ENCODE measurements at regions not wholly inside any gene's neighbourhood (a gene's known extent, or its start where the extent isn't known, plus 50 kb on each side); places are given as distances from the start of the nearest gene placed in this dataset.

DNA sequence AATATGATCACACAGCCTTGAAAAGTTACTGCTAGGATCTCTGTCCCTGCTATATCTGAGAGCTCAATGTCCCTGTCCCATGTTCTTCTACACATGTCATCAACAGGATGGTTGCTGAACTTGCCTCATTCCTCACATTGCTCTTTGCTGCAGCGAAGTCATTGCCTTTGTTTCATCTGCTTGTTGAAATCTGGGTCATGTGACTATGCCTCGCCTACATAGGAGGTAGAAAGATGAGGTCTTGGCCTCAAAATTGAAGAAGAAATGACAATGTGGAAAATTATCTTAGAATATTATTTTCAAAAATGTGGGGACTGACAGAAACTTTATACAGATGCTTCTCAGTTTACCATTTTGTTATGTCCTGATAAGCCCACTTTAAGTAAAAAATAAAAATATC, 494.2 kb downstream of the SOX5 start:
- Histone ChIP-seq H3K4me3 (ENCODE audit: low read length) (no peak overlapping the region), H3K4me2 (ENCODE audit: low read length) (no peak overlapping the region), H3K36me3 (ENCODE audit: insufficient read depth, low read length) (no peaks in the 10 kb centered on the region), H3F3A (ENCODE audit: insufficient read depth, low read length, poor library complexity, severe bottlenecking) (no peaks in the 10 kb centered on the region), H3K27ac (ENCODE audit: low read length) (no peak overlapping the region), H3K9ac (ENCODE audit: low read length) (no peak overlapping the region), H3K79me2 (replicated peaks; ENCODE audit: insufficient read depth, low read length) (no peaks in the 10 kb centered on the region), H3K9me3 (ENCODE audit: low read length) (no peaks in the 10 kb centered on the region), H4K20me1 (ENCODE audit: insufficient read depth) (no peaks in the 10 kb centered on the region), H2AFZ (ENCODE audit: low read depth, low read length) (no peak overlapping the region), H3K9me2 (ENCODE audit: insufficient read depth, low read length) (no peaks in the 10 kb centered on the region), H3K27me3 (ENCODE audit: insufficient read depth, low read depth, low read length) (no peaks in the 10 kb centered on the region)
- TF ChIP-seq, protein P1, sequence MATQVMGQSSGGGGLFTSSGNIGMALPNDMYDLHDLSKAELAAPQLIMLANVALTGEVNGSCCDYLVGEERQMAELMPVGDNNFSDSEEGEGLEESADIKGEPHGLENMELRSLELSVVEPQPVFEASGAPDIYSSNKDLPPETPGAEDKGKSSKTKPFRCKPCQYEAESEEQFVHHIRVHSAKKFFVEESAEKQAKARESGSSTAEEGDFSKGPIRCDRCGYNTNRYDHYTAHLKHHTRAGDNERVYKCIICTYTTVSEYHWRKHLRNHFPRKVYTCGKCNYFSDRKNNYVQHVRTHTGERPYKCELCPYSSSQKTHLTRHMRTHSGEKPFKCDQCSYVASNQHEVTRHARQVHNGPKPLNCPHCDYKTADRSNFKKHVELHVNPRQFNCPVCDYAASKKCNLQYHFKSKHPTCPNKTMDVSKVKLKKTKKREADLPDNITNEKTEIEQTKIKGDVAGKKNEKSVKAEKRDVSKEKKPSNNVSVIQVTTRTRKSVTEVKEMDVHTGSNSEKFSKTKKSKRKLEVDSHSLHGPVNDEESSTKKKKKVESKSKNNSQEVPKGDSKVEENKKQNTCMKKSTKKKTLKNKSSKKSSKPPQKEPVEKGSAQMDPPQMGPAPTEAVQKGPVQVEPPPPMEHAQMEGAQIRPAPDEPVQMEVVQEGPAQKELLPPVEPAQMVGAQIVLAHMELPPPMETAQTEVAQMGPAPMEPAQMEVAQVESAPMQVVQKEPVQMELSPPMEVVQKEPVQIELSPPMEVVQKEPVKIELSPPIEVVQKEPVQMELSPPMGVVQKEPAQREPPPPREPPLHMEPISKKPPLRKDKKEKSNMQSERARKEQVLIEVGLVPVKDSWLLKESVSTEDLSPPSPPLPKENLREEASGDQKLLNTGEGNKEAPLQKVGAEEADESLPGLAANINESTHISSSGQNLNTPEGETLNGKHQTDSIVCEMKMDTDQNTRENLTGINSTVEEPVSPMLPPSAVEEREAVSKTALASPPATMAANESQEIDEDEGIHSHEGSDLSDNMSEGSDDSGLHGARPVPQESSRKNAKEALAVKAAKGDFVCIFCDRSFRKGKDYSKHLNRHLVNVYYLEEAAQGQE (IDR thresholded peaks at IDR 0.05; ENCODE audit: borderline replicate concordance), result no peak

GRCh38 chr12:23458640-23459039, 490.8 kb downstream of the SOX5 start:
- TF ChIP-seq, protein P1 (IDR thresholded peaks at IDR 0.05; ENCODE audit: borderline replicate concordance), result no peak
- TF ChIP-seq TAF1 (IDR thresholded peaks at IDR 0.05; ENCODE audit: low read depth) (no peak), EZH2 (IDR thresholded peaks at IDR 0.05; ENCODE audit: borderline replicate concordance, insufficient read depth, low read length, poor library complexity, severe bottlenecking) (no peak), MXI1 (conservative IDR thresholded peaks at IDR 0.05; ENCODE audit: poor library complexity, severe bottlenecking) (no peak), SMC3 (conservative IDR thresholded peaks at IDR 0.05; ENCODE audit: poor library complexity) (no peak), RAD21 (conservative IDR thresholded peaks at IDR 0.05) (no peak), POLR2AphosphoS5 (IDR thresholded peaks at IDR 0.05) (no peak)
- no peaks in the 10 kb centered on the region for H3K79me2 ChIP-seq (replicated peaks; ENCODE audit: insufficient read depth, low read length)

DNA sequence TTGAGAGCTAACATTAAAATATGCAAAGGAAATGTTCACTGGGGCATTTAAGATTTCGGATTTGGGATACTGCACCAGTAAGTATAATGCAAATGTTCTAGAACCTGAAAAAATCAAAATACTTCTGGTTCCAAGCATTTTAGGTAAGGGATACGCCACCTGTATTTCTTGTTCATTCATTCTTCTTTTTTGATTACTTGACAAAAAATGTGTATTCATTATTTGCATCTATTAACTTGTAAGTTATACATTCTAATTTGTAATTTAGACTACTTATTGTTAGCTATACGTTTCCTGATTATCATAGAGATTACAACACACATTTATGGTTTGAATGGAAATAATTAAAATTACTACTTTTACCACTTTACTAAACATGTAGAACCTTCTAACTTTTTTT, 486.9 kb downstream of the SOX5 start:
- no peak overlapping the region for H2AFZ ChIP-seq (ENCODE audit: low read depth, low read length)
- H3K27me3 ChIP-seq (ENCODE audit: insufficient read depth, low read depth, low read length), result no peaks in the 10 kb centered on the region
- H3K9me2 ChIP-seq (ENCODE audit: insufficient read depth, low read length), result no peaks in the 10 kb centered on the region
- H3K79me2 ChIP-seq (replicated peaks; ENCODE audit: insufficient read depth, low read length), result no peaks in the 10 kb centered on the region
- no peak overlapping the region for H3K4me3 ChIP-seq (ENCODE audit: low read length)
- no peak for TF ChIP-seq EP300 (conservative IDR thresholded peaks at IDR 0.05; ENCODE audit: poor library complexity, severe bottlenecking)
- no peak for TF ChIP-seq TAF1 (IDR thresholded peaks at IDR 0.05; ENCODE audit: low read depth)
- no peak for TF ChIP-seq POLR2AphosphoS5 (IDR thresholded peaks at IDR 0.05)
- TF ChIP-seq RAD21 (conservative IDR thresholded peaks at IDR 0.05), result no peak
- TF ChIP-seq EZH2 (IDR thresholded peaks at IDR 0.05; ENCODE audit: borderline replicate concordance, insufficient read depth, low read length, poor library complexity, severe bottlenecking), result no peak
- TF ChIP-seq CTCF (IDR thresholded peaks at IDR 0.05; ENCODE audit: poor library complexity, severe bottlenecking), result no peak
- TF ChIP-seq MXI1 (conservative IDR thresholded peaks at IDR 0.05; ENCODE audit: poor library complexity, severe bottlenecking), result no peak
- TF ChIP-seq SMC3 (conservative IDR thresholded peaks at IDR 0.05; ENCODE audit: poor library complexity), result no peak
- TF ChIP-seq, protein P1 (IDR thresholded peaks at IDR 0.05; ENCODE audit: borderline replicate concordance), result no peak
- no peaks in the 10 kb centered on the region for H3K36me3 ChIP-seq (ENCODE audit: insufficient read depth, low read length)
- no peaks in the 10 kb centered on the region for H3F3A ChIP-seq (ENCODE audit: insufficient read depth, low read length, poor library complexity, severe bottlenecking)
- H3K9me3 ChIP-seq (ENCODE audit: low read length), result no peaks in the 10 kb centered on the region
- no peak overlapping the region for H3K4me2 ChIP-seq (ENCODE audit: low read length)
- no peaks in the 10 kb centered on the region for H4K20me1 ChIP-seq (ENCODE audit: insufficient read depth)
- H3K27ac ChIP-seq (ENCODE audit: low read length), result no peak overlapping the region
- H3K9ac ChIP-seq (ENCODE audit: low read length), result no peak overlapping the region

More at GRCh38 chr12:23458640-23459039, 490.8 kb downstream of the SOX5 start:
- H2AFZ ChIP-seq (ENCODE audit: low read depth, low read length), result no peak overlapping the region
- H4K20me1 ChIP-seq (ENCODE audit: insufficient read depth), result no peaks in the 10 kb centered on the region
- H3K9me2 ChIP-seq (ENCODE audit: insufficient read depth, low read length), result no peaks in the 10 kb centered on the region
- H3F3A ChIP-seq (ENCODE audit: insufficient read depth, low read length, poor library complexity, severe bottlenecking), result no peaks in the 10 kb centered on the region
- H3K27ac ChIP-seq (ENCODE audit: low read length), result no peak overlapping the region
- no peaks in the 10 kb centered on the region for H3K27me3 ChIP-seq (ENCODE audit: insufficient read depth, low read depth, low read length)
- no peak overlapping the region for H3K4me3 ChIP-seq (ENCODE audit: low read length)
- no peak overlapping the region for H3K9ac ChIP-seq (ENCODE audit: low read length)
- no peaks in the 10 kb centered on the region for H3K36me3 ChIP-seq (ENCODE audit: insufficient read depth, low read length)
- no peak overlapping the region for H3K4me2 ChIP-seq (ENCODE audit: low read length)
- H3K9me3 ChIP-seq (ENCODE audit: low read length), result no peaks in the 10 kb centered on the region

Measured in neural cell (in vitro differentiated cells).